C4-2B (cell line): ENCODE measurements at regions not wholly inside any gene's neighbourhood (a gene's known extent, or its start where the extent isn't known, plus 50 kb on each side); places are given as distances from the start of the nearest gene placed in this dataset.

Experiments
- ZFX ChIP-seq: fragments of 450-650 bp; IDR thresholded peaks from 2 replicates; pipeline ENCODE4 v1.6.1; 2017
- TF ChIP-seq, protein P1 (sequence below): fragments of 450-650 bp; conservative IDR thresholded peaks from 2 replicates; pipeline ENCODE4 v1.5.1; 2017; ENCODE audit warnings: mild to moderate bottlenecking

DNA sequence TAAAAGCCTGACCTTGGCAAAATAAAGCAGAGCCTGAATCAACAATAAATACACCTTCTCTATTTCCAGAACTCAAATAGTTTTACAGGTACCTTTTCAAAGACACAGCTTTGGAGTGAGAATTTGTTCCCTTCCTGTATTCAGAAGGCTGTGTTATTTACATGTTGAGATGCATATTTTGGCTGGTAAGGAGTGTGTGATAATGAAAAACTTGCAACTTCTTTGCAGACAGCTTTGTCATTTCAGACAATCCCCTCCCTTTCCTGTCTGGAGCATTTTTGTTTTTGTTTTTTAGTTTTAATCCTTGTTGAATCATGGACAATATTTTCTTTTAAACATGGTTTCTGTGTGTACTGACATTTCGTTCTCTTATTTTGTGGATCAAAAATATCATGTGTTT is 493.8 kb downstream of the FAT4 start:
- TF ChIP-seq, protein P1, sequence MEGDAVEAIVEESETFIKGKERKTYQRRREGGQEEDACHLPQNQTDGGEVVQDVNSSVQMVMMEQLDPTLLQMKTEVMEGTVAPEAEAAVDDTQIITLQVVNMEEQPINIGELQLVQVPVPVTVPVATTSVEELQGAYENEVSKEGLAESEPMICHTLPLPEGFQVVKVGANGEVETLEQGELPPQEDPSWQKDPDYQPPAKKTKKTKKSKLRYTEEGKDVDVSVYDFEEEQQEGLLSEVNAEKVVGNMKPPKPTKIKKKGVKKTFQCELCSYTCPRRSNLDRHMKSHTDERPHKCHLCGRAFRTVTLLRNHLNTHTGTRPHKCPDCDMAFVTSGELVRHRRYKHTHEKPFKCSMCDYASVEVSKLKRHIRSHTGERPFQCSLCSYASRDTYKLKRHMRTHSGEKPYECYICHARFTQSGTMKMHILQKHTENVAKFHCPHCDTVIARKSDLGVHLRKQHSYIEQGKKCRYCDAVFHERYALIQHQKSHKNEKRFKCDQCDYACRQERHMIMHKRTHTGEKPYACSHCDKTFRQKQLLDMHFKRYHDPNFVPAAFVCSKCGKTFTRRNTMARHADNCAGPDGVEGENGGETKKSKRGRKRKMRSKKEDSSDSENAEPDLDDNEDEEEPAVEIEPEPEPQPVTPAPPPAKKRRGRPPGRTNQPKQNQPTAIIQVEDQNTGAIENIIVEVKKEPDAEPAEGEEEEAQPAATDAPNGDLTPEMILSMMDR = no peak
- no peak for TF ChIP-seq ZFX
